IMR-90 (cell line): ENCODE measurements at regions not wholly inside any gene's neighbourhood (a gene's known extent, or its start where the extent isn't known, plus 50 kb on each side); places are given as distances from the start of the nearest gene placed in this dataset.

Experiments used
- ATAC-seq: fragments of 200-7000 bp; cut with Tn5 transposase; 2 replicates; pipeline ENCODE4 v1.9.1; 2020; ENCODE audit warnings: low read depth, mild to moderate bottlenecking, moderate library complexity
- BruUV-seq: library from RNA; stranded (reverse); fragments of 400-500 nt; replicated peaks from 2 replicates; lab custom pipeline; 2021; lab: Mats Ljungman, UMichigan
- CTCF ChIA-PET: fragments of 300-600 bp; formaldehyde crosslinking; extraction: SDS; loops from one replicate; lab custom pipeline; 2021; ENCODE audit warnings: antibody characterized with exemption; lab: Yijun Ruan, JAX
- POLR2A ChIA-PET: fragments of 300-600 bp; sonication (Branson Sonifier 250); formaldehyde crosslinking; loops from one replicate; lab custom pipeline; 2022; ENCODE audit warnings: antibody characterized with exemption; ENCODE audit not compliant: unreplicated experiment; lab: Charles Lee
- DNase-seq: peaks from one replicate; pipeline ENCODE4 v3.0.0; 2013
- H2AFZ ChIP-seq: replicated peaks from 2 replicates; pipeline ENCODE3; 2013; ENCODE audit warnings: low read length, mild to moderate bottlenecking; ENCODE audit not compliant: poor library complexity
- H2AK5ac ChIP-seq: 2 replicates; pipeline ENCODE4 v1.6.1; 2013; ENCODE audit warnings: low read depth, low read length, inconsistent platforms
- H2AK9ac ChIP-seq: replicated peaks from 2 replicates; pipeline ENCODE3; 2013; ENCODE audit warnings: mild to moderate bottlenecking, low read depth, low read length, moderate library complexity; ENCODE audit not compliant: poor library complexity
- H2BK120ac ChIP-seq: 2 replicates; pipeline ENCODE4 v1.6.1; 2013; ENCODE audit warnings: low read depth, low read length, inconsistent platforms
- H2BK15ac ChIP-seq: 3 replicates; pipeline ENCODE4 v1.6.1; 2013; ENCODE audit warnings: low read depth, low read length, inconsistent platforms
- H2BK20ac ChIP-seq: 2 replicates; pipeline ENCODE4 v1.6.1; 2013; ENCODE audit warnings: low read depth, mild to moderate bottlenecking, inconsistent platforms, low read length, moderate library complexity
- H2BK5ac ChIP-seq: 2 replicates; pipeline ENCODE4 v1.6.1; 2013; ENCODE audit warnings: mild to moderate bottlenecking, low read depth, low read length, inconsistent platforms; ENCODE audit not compliant: poor library complexity, severe bottlenecking
- H3K14ac ChIP-seq: replicated peaks from 2 replicates; pipeline ENCODE4 v1.6.1; 2013; ENCODE audit warnings: low read depth, low read length, inconsistent platforms
- H3K18ac ChIP-seq: 2 replicates; pipeline ENCODE4 v1.6.1; 2013; ENCODE audit warnings: low read depth, low read length, control low read depth
- H3K23ac ChIP-seq: 2 replicates; pipeline ENCODE4 v1.6.1; 2013; ENCODE audit warnings: low read depth, low read length, inconsistent platforms
- H3K27ac ChIP-seq: 2 replicates; pipeline ENCODE4 v1.5.1; 2013; ENCODE audit warnings: mild to moderate bottlenecking, control low read depth, low read length; ENCODE audit not compliant: insufficient read depth
- H3K27me3 ChIP-seq: 2 replicates; pipeline ENCODE4 v1.6.1; 2013; ENCODE audit warnings: low read length; ENCODE audit not compliant: control insufficient read depth, insufficient read depth
- H3K36me3 ChIP-seq: 2 replicates; pipeline ENCODE4 v1.6.1; 2013; ENCODE audit warnings: low read length, mixed read lengths; ENCODE audit not compliant: control insufficient read depth, insufficient read depth
- H3K4ac ChIP-seq: 2 replicates; pipeline ENCODE4 v1.6.1; 2013; ENCODE audit warnings: low read depth, low read length, inconsistent platforms
- H3K4me1 ChIP-seq: 2 replicates; pipeline ENCODE4 v1.6.1; 2013; ENCODE audit warnings: low read length, mixed read lengths; ENCODE audit not compliant: control insufficient read depth, insufficient read depth
- H3K4me2 ChIP-seq: 2 replicates; pipeline ENCODE4 v1.6.1; 2013; ENCODE audit warnings: low read depth, mild to moderate bottlenecking, control low read depth, low read length, moderate library complexity
- H3K4me3 ChIP-seq: 2 replicates; pipeline ENCODE4 v1.5.1; 2013; ENCODE audit warnings: low read depth, mild to moderate bottlenecking, control low read depth, low read length, moderate library complexity; ENCODE audit not compliant: insufficient read depth
- H3K56ac ChIP-seq: 2 replicates; pipeline ENCODE4 v1.6.1; 2013; ENCODE audit warnings: low read length, inconsistent platforms; ENCODE audit not compliant: insufficient read depth; ENCODE audit errors: extremely low read depth
- H3K79me1 ChIP-seq, 2 experiments: 2 replicates each; pipeline ENCODE4 v1.6.1; 2013; ENCODE audit warnings: low read length in 2 of 2, inconsistent platforms in 1 of 2, low read depth in 1 of 2
- H3K9ac ChIP-seq: 2 replicates; pipeline ENCODE4 v1.6.1; 2013; ENCODE audit warnings: low read depth, low read length, control low read depth
- H3K9me1 ChIP-seq: 2 replicates; pipeline ENCODE4 v1.6.1; 2013; ENCODE audit warnings: low read length, inconsistent platforms; ENCODE audit not compliant: insufficient read depth
- H3K9me3 ChIP-seq: 2 replicates; pipeline ENCODE4 v1.6.1; 2013; ENCODE audit warnings: low read length; ENCODE audit not compliant: control insufficient read depth, insufficient read depth
- H4K20me1 ChIP-seq: 2 replicates; pipeline ENCODE4 v1.6.1; 2013; ENCODE audit warnings: low read length, inconsistent platforms; ENCODE audit not compliant: insufficient read depth
- H4K5ac ChIP-seq: 2 replicates; pipeline ENCODE4 v1.6.1; 2013; ENCODE audit warnings: mild to moderate bottlenecking, low read depth, low read length, control low read depth
- H4K8ac ChIP-seq, 2 experiments: 2 replicates each; pipeline ENCODE4 v1.6.1; 2013; ENCODE audit warnings: low read depth in 2 of 2, low read length in 2 of 2, control low read depth in 1 of 2, inconsistent platforms in 1 of 2
- H4K91ac ChIP-seq: 2 replicates; pipeline ENCODE4 v1.6.1; 2013; ENCODE audit warnings: low read depth, low read length, inconsistent platforms; ENCODE audit not compliant: insufficient read depth
- CEBPB ChIP-seq: IDR thresholded peaks from 2 replicates; pipeline ENCODE4 v1.6.1; 2012; ENCODE audit warnings: low read depth, low read length, improper control_type of control experiment
- ELK1 ChIP-seq: fragments of 150-350 bp; IDR thresholded peaks from 2 replicates; pipeline ENCODE4 v1.6.1; 2016; ENCODE audit warnings: low read depth, mild to moderate bottlenecking, low read length, moderate library complexity, borderline replicate concordance
- FOS ChIP-seq: fragments of 150-350 bp; IDR thresholded peaks from 2 replicates; pipeline ENCODE4 v1.6.1; 2016; ENCODE audit warnings: low read depth, low read length
- MAFK ChIP-seq: IDR thresholded peaks from 2 replicates; pipeline ENCODE4 v1.6.1; 2012; ENCODE audit warnings: low read depth, low read length, improper control_type of control experiment
- MAZ ChIP-seq: IDR thresholded peaks from 2 replicates; pipeline ENCODE4 v1.6.1; 2012; ENCODE audit warnings: low read depth, mild to moderate bottlenecking, low read length, improper control_type of control experiment, moderate library complexity, borderline replicate concordance
- NFE2L2 ChIP-seq: fragments of 150-350 bp; IDR thresholded peaks from 2 replicates; pipeline ENCODE4 v1.6.1; 2016; ENCODE audit warnings: low read depth, mild to moderate bottlenecking, low read length
- RAD21 ChIP-seq: IDR thresholded peaks from 2 replicates; pipeline ENCODE4 v1.6.1; 2012; ENCODE audit warnings: low read length, improper control_type of control experiment
- SMC3 ChIP-seq: fragments of 150-350 bp; IDR thresholded peaks from 2 replicates; pipeline ENCODE4 v1.6.1; 2016; ENCODE audit warnings: low read depth, mild to moderate bottlenecking, antibody characterized with exemption, low read length, moderate library complexity
- USF2 ChIP-seq: fragments of 150-350 bp; IDR thresholded peaks from 2 replicates; pipeline ENCODE4 v1.6.1; 2017; ENCODE audit warnings: mild to moderate bottlenecking, antibody characterized with exemption, low read length, low read depth
- whole genome bisulfite sequencing, 2 experiments: methylation state at CpG; one replicate each; pipeline versions ENCODE4 v1.1.5 to v1.1.7; 2013; ENCODE audit warnings: missing lambda C conversion rate in 2 of 2; ENCODE audit not compliant: insufficient read length in 1 of 2; ENCODE audit errors: extremely low coverage in 2 of 2; 5-methylcytosine and 5-hydroxymethylcytosine counted together
- dilution Hi-C: fragments of 300-500 bp; cut with HindIII; formaldehyde crosslinking; loops from one replicate; pipeline ENCODE4 v1.14.3; 2018; ENCODE audit warnings: low sequenced_read_pairs; ENCODE audit not compliant: unreplicated experiment
- in situ Hi-C: fragments of 300-500 bp; cut with MboI; formaldehyde crosslinking; loops from 3 replicates; pipeline ENCODE4 v1.14.3; 2019; ENCODE audit warnings: low sequenced_read_pairs, inconsistent platforms, mixed read lengths
- intact Hi-C: fragments of 100-400 bp; cut with micrococcal nuclease; formaldehyde crosslinking; loops from 2 replicates; pipeline ENCODE4 v1.10.0; 2022

DNA sequence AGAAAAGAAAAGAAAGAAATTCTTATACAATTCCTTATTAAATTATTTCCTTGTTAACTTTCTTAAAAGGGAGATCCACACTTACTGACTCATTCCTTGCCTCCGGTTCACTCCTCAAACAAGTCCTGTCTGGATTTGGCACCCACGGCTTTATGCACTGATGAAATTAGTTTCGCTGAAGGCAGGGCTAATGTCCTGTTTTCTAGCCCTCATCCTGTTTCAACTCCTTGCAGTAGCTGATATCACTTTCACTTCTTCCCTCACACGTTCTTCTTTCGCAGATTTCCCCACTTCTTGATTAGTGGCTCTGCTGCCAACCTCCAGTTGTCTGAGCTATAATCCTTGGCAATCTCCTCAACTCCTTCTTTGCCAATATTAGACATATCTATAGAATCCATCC is 215.2 kb downstream of the URB2 start:
- dilution Hi-C loops = no loop called here
- no peaks in the 10 kb centered on the region for H3K36me3 ChIP-seq
- no peak overlapping the region for H2BK120ac ChIP-seq
- no peak overlapping the region for H2BK15ac ChIP-seq
- H3K79me1 ChIP-seq = no peaks in the 10 kb centered on the region
- H2AK9ac ChIP-seq = no peak overlapping the region
- DNase-seq = no peak
- H3K27ac ChIP-seq = no peak overlapping the region
- H2BK20ac ChIP-seq = no peak overlapping the region
- ChIA-PET POLR2A (no interaction called here), CTCF (no interaction called here)
- no peak overlapping the region for H3K14ac ChIP-seq
- H3K18ac ChIP-seq = no peak overlapping the region
- no peak overlapping the region for H3K4ac ChIP-seq
- 66% methylated on average over 5 of the region's 5 CpGs; no CpG with 5 or more reads in 1 of the 2 experiments for WGBS, 2 experiments
- no peak overlapping the region for H4K91ac ChIP-seq
- H3K56ac ChIP-seq = no peak overlapping the region
- no peaks in the 10 kb centered on the region for H3K4me1 ChIP-seq
- intact Hi-C loops = no loop called here
- H3K9ac ChIP-seq = no peak overlapping the region
- no TSS peak for BruUV-seq
- H3K4me3 ChIP-seq = no peak overlapping the region
- no peaks in the 10 kb centered on the region for H3K27me3 ChIP-seq
- no peak overlapping the region for H3K4me2 ChIP-seq
- in situ Hi-C loops = no loop called here
- no peak overlapping the region for H3K23ac ChIP-seq
- no peaks in the 10 kb centered on the region for H3K9me3 ChIP-seq
- no peak for ATAC-seq
- no peak overlapping the region for H4K5ac ChIP-seq
- no peak overlapping the region for H2AK5ac ChIP-seq
- no peak for TF ChIP-seq MAZ
- no peak for TF ChIP-seq ELK1
- no peak for TF ChIP-seq RAD21
- TF ChIP-seq MAFK = no peak
- no peak for TF ChIP-seq FOS
- no peak for TF ChIP-seq CEBPB
- TF ChIP-seq NFE2L2 = no peak
- TF ChIP-seq USF2 = no peak
- no peak for TF ChIP-seq SMC3
- no peak overlapping the region for H2AFZ ChIP-seq
- no peak overlapping the region for H4K8ac ChIP-seq
- no peaks in the 10 kb centered on the region for H3K9me1 ChIP-seq
- no peaks in the 10 kb centered on the region for H4K20me1 ChIP-seq
- H2BK5ac ChIP-seq = no peak overlapping the region
